ENCODE measurements at regions not wholly inside any gene's neighbourhood (a gene's known extent, or its start where the extent isn't known, plus 50 kb on each side); places are given as distances from the start of the nearest gene placed in this dataset.

- TF ChIP-seq CTCF (IDR thresholded peaks at IDR 0.05; ENCODE audit: low read length) (no peak), EZH2 (optimal IDR thresholded peaks at IDR 0.05; ENCODE audit: low read depth, low read length) (no peak)
These were observed 310.2 kb upstream of the PCDH20 start for GRCh38 chr13:61725806-61726205.

All from MM.1S (cell line).